Bone marrow (tissue), 2 donors: ENCODE measurements at regions not wholly inside any gene's neighbourhood (a gene's known extent, or its start where the extent isn't known, plus 50 kb on each side); places are given as distances from the start of the nearest gene placed in this dataset.

ENCODE experiments used
- DNase-seq, 2 donors: peaks; one replicate each; lab custom pipeline; 2025; lab: John Stamatoyannopoulos, UW

GRCh38 chr2:191515551-191515950, 162.4 kb upstream of the NABP1 start:
- no peak for DNase-seq

GRCh38 chr2:191516260-191516659, 161.7 kb upstream of the NABP1 start:
- DNase-seq: no peak

GRCh38 chr2:191521608-191522208, 156.2 kb upstream of the NABP1 start:
- no peak for DNase-seq

GRCh38 chr2:191522478-191523120, 155.3 kb upstream of the NABP1 start:
- DNase-seq: no peak

GRCh38 chr2:191526091-191526490, 151.8 kb upstream of the NABP1 start:
- no peak for DNase-seq

- no peak for DNase-seq
These were observed 151.4 kb upstream of the NABP1 start for GRCh38 chr2:191526536-191526935.

GRCh38 chr2:191526953-191527556, 150.9 kb upstream of the NABP1 start:
- DNase-seq: no peak

- DNase-seq: no peak
These were observed 147.3 kb upstream of the NABP1 start for GRCh38 chr2:191530618-191531017.

- no peak for DNase-seq
These were observed 144.2 kb upstream of the NABP1 start for GRCh38 chr2:191533693-191534180.

- no peak for DNase-seq
These were observed 140.0 kb upstream of the NABP1 start for GRCh38 chr2:191537921-191538320.

- no peak for DNase-seq
These were observed 139.5 kb upstream of the NABP1 start for GRCh38 chr2:191538334-191538903.

- DNase-seq: no peak
These were observed 138.9 kb upstream of the NABP1 start for GRCh38 chr2:191539068-191539467.

- no peak for DNase-seq
These were observed 137.3 kb upstream of the NABP1 start for GRCh38 chr2:191540681-191541080.

GRCh38 chr2:191543708-191544107, 134.2 kb upstream of the NABP1 start:
- DNase-seq: no peak

GRCh38 chr2:191544461-191545062, 133.4 kb upstream of the NABP1 start:
- no peak for DNase-seq

- DNase-seq: no peak
These were observed 132.6 kb upstream of the NABP1 start for GRCh38 chr2:191545361-191545760.

- DNase-seq: no peak
These were observed 125.9 kb upstream of the NABP1 start for GRCh38 chr2:191552066-191552465.

GRCh38 chr2:191554240-191554639, 123.7 kb upstream of the NABP1 start:
- DNase-seq: no peak

- peak; percentile 40 to 60 for DNase-seq
These were observed 122.7 kb upstream of the NABP1 start for GRCh38 chr2:191555092-191555742.

GRCh38 chr2:191556463-191556862, 121.5 kb upstream of the NABP1 start:
- no peak for DNase-seq

GRCh38 chr2:191557841-191558240, 120.1 kb upstream of the NABP1 start:
- no peak for DNase-seq

GRCh38 chr2:191559569-191559968, 118.4 kb upstream of the NABP1 start:
- DNase-seq: no peak
